Erythroblast (primary cell): ENCODE measurements at regions not wholly inside any gene's neighbourhood (a gene's known extent, or its start where the extent isn't known, plus 50 kb on each side); places are given as distances from the start of the nearest gene placed in this dataset.

Experiments
- DNase-seq, 2 experiments: peaks; one replicate each; lab custom pipeline; 2025; lab: John Stamatoyannopoulos, UW
- GATA1 ChIP-seq: IDR thresholded peaks from 2 replicates; pipeline ENCODE4 v1.6.1; 2011; ENCODE audit warnings: low read depth, mild to moderate bottlenecking, control low read depth, low read length, moderate library complexity
- POLR2A ChIP-seq: IDR thresholded peaks from 2 replicates; pipeline ENCODE4 v1.6.1; 2011; ENCODE audit warnings: mild to moderate bottlenecking, low read length

DNA sequence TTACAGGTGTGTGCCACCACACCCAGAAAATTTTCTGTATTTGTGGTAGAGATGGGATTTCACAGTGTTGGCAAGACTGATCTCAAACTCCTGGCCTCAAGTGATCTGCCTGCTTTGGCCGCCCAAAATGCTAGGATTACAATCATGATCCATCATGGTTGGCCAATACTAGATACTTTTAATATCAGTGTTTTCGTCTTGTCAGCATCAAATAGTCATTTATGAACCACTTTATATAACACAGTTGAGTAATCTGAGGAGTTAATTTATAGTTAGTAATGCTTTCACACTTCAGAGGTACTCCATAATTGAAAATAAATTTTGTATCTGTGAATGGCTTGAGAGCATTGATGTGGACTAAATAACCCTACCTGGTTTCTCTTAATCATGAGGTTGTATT, 178.6 kb downstream of the TRAM1L1 start:
- TF ChIP-seq GATA1, result no peak
- no peak for DNase-seq

GRCh38 chr4:116899561-116899960, 185.8 kb downstream of the TRAM1L1 start:
- no peak for DNase-seq
- no peak for TF ChIP-seq POLR2A
- no peak for TF ChIP-seq GATA1

DNA sequence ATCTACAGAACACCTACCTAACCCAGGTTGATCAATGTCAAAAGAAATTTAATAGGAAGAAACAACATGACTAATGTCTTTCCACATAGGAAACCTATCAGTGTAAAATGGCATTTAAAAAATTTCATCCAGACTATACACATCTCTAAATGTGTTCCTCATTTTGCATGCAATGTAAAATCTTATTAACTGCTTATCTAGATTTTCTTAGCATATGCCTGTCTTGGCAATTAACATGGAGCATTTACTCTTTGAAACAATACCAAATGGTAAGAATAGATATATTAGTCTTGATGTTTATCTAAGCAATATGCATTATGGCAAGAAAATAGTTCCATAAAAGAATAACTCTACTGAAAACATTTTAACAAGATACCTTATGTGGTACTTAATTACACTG, 199.8 kb downstream of the TRAM1L1 start:
- TF ChIP-seq GATA1 (no peak), POLR2A (no peak)
- no peak for DNase-seq

- no peak for DNase-seq
- TF ChIP-seq GATA1 (no peak), POLR2A (no peak)
Observed at GRCh38 chr4:116882503-116882902, 202.9 kb downstream of the TRAM1L1 start.

DNA sequence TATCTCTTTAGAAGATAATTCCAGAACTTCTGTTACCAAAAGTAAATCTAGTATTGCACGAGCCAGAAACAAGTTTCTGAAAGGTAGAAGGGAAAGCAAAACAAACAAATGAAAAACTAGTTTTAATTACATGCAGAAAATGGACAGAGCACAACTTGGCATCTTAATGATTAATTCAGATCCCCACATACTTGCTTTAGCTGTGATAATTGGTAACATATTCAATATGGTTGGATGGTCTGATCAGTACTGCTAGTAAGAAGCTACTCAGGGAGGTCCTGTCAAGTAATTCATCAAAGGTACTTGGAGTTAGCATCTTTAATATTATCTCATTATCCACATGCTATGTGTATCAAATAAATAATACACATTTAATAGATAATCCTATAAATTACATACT, 204.3 kb downstream of the TRAM1L1 start:
- no peak for DNase-seq

DNA sequence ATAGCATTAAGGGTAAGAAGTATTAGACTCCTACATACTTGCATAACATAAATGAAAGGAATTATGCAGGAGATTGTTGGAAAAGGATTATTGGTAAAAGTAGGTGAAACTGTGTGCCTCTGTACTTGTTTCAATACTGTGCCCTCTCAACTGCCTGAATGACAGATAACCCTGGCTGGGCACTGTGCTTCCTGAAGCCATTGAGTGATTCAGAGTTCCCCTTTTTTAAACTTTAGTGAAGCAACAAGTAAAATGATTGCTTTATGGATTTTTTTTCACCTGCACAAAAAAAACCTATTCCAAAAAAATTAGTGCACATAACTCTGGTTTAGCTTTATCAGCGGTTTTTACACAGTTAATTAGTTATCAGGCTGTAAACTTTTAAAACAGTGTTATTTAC, 204.8 kb downstream of the TRAM1L1 start:
- TF ChIP-seq GATA1 (no peak), POLR2A (no peak)
- no peak for DNase-seq

More for the DNA sequence above, 204.3 kb downstream of the TRAM1L1 start:
- TF ChIP-seq POLR2A (no peak), GATA1 (no peak)

DNA sequence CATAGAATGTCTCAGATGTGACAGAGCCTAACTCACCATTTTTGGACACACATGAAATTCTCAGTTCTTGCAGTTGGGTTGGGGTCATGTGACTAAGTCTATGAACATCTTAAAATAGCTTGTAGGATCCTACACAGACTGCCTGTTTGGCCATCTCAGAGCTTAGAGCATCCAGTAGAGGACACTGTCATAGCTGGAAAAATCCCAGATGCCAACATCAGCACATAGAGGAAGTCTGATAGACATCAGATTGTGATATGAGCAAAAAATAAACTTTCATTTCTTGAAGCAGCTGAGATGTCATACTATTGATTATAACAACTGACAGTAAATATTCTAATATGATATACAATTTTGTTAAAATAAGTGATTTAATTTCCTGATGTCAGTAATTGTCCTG, 207.1 kb downstream of the TRAM1L1 start:
- no peak for TF ChIP-seq GATA1
- no peak for DNase-seq

DNA sequence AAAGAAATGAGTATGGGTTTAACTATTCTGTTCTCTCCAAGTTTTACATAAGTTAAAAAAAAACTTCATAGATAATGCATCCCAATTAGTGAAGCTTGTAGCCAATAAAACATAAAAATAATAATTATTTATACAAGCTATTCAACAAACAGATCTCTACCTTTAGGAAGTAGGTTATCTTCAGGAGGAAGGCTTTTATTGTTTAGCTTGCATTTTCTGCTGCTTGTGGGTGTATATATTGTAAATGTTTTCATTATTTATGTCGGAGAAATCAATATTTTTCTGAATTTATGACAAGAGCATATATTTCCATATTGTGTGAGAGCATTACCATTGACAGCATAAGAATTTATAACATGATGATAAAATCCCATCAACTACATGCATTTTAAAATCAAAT, 208.3 kb downstream of the TRAM1L1 start:
- DNase-seq, result no peak
- TF ChIP-seq GATA1 (no peak), POLR2A (no peak)

- TF ChIP-seq POLR2A (no peak), GATA1 (no peak)
- no peak for DNase-seq
Observed at GRCh38 chr4:116872941-116873340, 212.4 kb downstream of the TRAM1L1 start.

- TF ChIP-seq GATA1, result no peak
- no peak for TF ChIP-seq POLR2A
- no peak for DNase-seq
Observed at GRCh38 chr4:116872308-116872707, 213.1 kb downstream of the TRAM1L1 start.

DNA sequence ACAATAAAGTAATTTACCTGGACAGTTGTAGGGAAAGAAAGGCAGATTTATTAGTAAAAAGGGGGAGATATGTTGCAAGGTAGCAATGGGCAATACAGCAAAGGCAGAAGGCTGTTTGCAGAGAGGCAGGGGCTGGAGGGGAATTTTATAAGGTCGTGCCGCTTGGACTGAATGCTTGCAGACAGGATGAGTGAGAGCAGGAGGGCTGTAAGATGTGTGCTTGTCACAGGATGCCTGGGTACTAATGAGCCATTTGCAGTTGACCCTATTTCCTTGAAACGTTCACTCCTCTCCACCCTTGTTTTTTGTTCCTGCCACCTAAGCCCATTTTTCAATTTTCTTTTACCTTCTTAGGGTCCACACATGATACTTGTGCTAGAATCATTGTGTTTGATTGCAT, 214.7 kb downstream of the TRAM1L1 start:
- no peak for TF ChIP-seq GATA1
- TF ChIP-seq POLR2A, result no peak
- no peak for DNase-seq

GRCh38 chr4:116866106-116866505, 219.3 kb downstream of the TRAM1L1 start:
- peak in 1 of 2 experiments; percentile 4 for DNase-seq
- TF ChIP-seq GATA1, result no peak
- TF ChIP-seq POLR2A, result no peak

DNA sequence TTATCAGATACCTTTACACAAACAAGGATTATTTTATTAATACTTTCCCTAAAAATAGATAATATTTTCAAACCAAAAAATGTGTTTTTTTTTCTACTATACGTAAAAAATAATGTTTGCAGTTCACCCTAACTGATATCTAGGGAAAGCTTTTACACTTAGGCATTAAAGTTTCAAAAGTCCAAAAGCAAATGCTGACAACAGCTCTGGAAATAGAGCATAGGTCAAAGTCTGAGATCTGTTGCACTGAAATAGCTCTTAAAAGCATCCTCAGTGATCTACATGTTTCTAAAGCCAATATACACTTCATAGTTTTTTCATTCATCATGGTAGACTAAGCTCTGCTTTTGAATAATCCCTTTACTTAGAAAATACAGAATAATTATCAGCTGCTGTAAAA, 222.8 kb downstream of the TRAM1L1 start:
- TF ChIP-seq POLR2A (no peak), GATA1 (no peak)
- no peak for DNase-seq

GRCh38 chr4:116860891-116861290, 224.5 kb downstream of the TRAM1L1 start:
- no peak for DNase-seq

DNA sequence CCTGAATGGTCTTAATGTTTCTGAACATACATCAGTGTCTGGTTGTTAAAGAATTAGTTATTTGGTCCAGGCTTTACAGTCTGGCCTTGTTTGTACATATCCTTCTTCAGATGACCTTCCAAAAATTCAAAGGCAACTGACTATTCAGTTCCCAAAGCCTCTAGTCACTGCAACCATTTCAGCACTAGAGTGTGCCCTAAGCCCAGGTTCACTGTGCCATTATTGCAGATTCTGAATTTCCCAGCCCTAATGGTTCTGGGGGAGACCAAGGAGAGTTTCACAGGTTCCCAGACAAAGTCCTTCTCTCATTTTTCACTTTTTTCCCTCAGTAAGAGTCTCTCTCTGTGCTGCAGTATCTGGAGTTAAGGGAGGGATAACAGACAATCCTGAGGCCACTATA, 235.8 kb downstream of the TRAM1L1 start:
- TF ChIP-seq POLR2A, result no peak
- no peak for TF ChIP-seq GATA1
- DNase-seq, result no peak

More at GRCh38 chr4:116860891-116861290, 224.5 kb downstream of the TRAM1L1 start:
- no peak for TF ChIP-seq POLR2A
- TF ChIP-seq GATA1, result no peak

DNA sequence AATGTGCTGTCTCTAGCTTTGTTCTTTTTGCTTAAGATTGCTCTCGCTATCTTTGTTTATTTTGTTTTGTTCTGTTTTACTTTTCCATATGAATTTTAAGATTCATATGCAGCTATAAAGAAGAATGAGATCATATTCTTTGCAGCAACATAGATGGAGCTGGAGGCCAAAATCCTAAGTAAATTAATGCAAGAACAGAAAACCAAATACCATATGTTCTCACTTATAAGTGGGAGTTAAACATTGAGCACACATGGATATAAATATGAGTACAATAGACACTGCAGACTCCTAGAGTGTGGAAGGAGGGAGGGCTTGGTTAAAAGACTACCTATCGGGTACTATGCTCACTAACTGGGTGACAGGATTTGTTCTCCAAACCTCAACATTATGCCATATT, 237.8 kb downstream of the TRAM1L1 start:
- no peak for DNase-seq
- TF ChIP-seq GATA1 (no peak), POLR2A (no peak)
